ENCODE measurements at regions not wholly inside any gene's neighbourhood (a gene's known extent, or its start where the extent isn't known, plus 50 kb on each side); places are given as distances from the start of the nearest gene placed in this dataset.

DNA sequence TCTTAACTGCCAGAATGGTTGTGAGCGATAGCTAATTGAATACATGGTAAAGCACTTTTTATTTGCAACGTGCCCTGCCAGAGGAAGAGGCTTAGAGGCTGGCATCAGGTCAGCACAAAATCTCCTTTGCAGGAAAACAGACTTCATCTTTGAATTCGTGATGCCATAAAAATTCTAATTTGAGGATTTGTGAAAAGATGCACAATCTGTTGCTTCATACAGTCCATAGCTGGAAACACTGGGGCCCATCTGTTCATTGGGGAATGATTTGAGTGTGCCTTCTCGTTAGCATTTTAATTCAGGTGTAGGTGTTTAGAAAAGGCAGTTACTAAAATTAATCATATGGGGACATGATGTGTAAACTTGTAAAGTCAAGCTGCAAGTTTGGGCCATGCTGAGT, 876.0 kb downstream of the SLC4A3 start:
- H2BK5ac ChIP-seq (ENCODE audit: insufficient read length, low read length) = no peak overlapping the region
- H2BK20ac ChIP-seq (ENCODE audit: low read depth, low read length, poor library complexity, severe bottlenecking) = no peak overlapping the region
- H4K91ac ChIP-seq (ENCODE audit: insufficient read length, low read depth, low read length) = no peak overlapping the region
- H3K4me2 ChIP-seq (ENCODE audit: insufficient read depth, insufficient read length, low read length) = no peak overlapping the region
- no peaks in the 10 kb centered on the region for H3K27me3 ChIP-seq (ENCODE audit: insufficient read depth, low read length)
- no peak overlapping the region for H3K18ac ChIP-seq (ENCODE audit: insufficient read length, low read depth, low read length)
- H3K56ac ChIP-seq (ENCODE audit: insufficient read length, low read depth, low read length) = no peak overlapping the region
- Mint-ChIP-seq H3K9me3 (peaks cover 7 to 26% of the 10 kb centered on the region in 2 experiments; a peak in 4 of 5 replicates), H3K27me3 (ENCODE audit: low read depth) (no peaks in the 10 kb centered on the region), H3K4me1 (peaks cover 34 to 48% of the 10 kb centered on the region in 2 experiments), H3K4me3 (no peak overlapping the region), H3K27ac (no peak overlapping the region), H3K36me3 (ENCODE audit: insufficient read depth in 1 of 3, low read depth in 3 of 3) (peaks cover 0 to 19% (median 19%) of the 10 kb centered on the region in 3 experiments; a peak in 5 of 7 replicates)
- H3K14ac ChIP-seq (ENCODE audit: insufficient read depth, low read length) = no peak overlapping the region
- no peaks in the 10 kb centered on the region for H3K79me2 ChIP-seq (ENCODE audit: insufficient read depth, low read length)
- H3T11ph ChIP-seq (ENCODE audit: low read length) = no peak overlapping the region
- WGBS (ENCODE audit: extremely low coverage, insufficient read length, low lambda C conversion rate) = no CpG with 5 or more reads among the region's 4 CpGs
- no peak overlapping the region for H3K27ac ChIP-seq (ENCODE audit: insufficient read length, low read depth, low read length)
- no peak overlapping the region for H2AFZ ChIP-seq (ENCODE audit: low read length)
- no peaks in the 10 kb centered on the region for H3K23me2 ChIP-seq (ENCODE audit: insufficient read length, low read depth, low read length, poor library complexity, severe bottlenecking)
- no peaks in the 10 kb centered on the region for H4K20me1 ChIP-seq (ENCODE audit: control insufficient read depth, insufficient read depth, insufficient read length)
- H2BK12ac ChIP-seq (ENCODE audit: insufficient read length, low read depth, low read length) = no peak overlapping the region
- H3K79me1 ChIP-seq (ENCODE audit: insufficient read depth, low read depth, low read length, poor library complexity, severe bottlenecking) = no peaks in the 10 kb centered on the region
- no peak for DNase-seq
- H3K9me3 ChIP-seq (ENCODE audit: control insufficient read depth, low read depth, low read length) = no peaks in the 10 kb centered on the region
- no peak overlapping the region for H4K5ac ChIP-seq (ENCODE audit: insufficient read length, low read depth, low read length)
- no peak overlapping the region for H2BK15ac ChIP-seq (ENCODE audit: low read depth, low read length)
- H3K4ac ChIP-seq (ENCODE audit: low read depth, low read length) = no peak overlapping the region
- H3K9ac ChIP-seq (ENCODE audit: extremely low read depth, insufficient read length, low read length) = no peak overlapping the region
- TF ChIP-seq, protein P1, sequence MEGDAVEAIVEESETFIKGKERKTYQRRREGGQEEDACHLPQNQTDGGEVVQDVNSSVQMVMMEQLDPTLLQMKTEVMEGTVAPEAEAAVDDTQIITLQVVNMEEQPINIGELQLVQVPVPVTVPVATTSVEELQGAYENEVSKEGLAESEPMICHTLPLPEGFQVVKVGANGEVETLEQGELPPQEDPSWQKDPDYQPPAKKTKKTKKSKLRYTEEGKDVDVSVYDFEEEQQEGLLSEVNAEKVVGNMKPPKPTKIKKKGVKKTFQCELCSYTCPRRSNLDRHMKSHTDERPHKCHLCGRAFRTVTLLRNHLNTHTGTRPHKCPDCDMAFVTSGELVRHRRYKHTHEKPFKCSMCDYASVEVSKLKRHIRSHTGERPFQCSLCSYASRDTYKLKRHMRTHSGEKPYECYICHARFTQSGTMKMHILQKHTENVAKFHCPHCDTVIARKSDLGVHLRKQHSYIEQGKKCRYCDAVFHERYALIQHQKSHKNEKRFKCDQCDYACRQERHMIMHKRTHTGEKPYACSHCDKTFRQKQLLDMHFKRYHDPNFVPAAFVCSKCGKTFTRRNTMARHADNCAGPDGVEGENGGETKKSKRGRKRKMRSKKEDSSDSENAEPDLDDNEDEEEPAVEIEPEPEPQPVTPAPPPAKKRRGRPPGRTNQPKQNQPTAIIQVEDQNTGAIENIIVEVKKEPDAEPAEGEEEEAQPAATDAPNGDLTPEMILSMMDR (conservative IDR thresholded peaks at IDR 0.05) = no peak
- H3K4me1 ChIP-seq (ENCODE audit: insufficient read depth, low read length) = peaks cover 12% of the 10 kb centered on the region
- H2AK5ac ChIP-seq (ENCODE audit: insufficient read length, low read length) = no peak overlapping the region
- H4K8ac ChIP-seq (replicated peaks; ENCODE audit: insufficient read length, low read depth, low read length) = no peak overlapping the region
- H3K23ac ChIP-seq (ENCODE audit: insufficient read length, low read depth, low read length) = no peak overlapping the region
- H2BK120ac ChIP-seq (ENCODE audit: low read depth, low read length, poor library complexity, severe bottlenecking) = no peak overlapping the region
